ENCODE measurements at regions not wholly inside any gene's neighbourhood (a gene's known extent, or its start where the extent isn't known, plus 50 kb on each side); places are given as distances from the start of the nearest gene placed in this dataset.

DNA sequence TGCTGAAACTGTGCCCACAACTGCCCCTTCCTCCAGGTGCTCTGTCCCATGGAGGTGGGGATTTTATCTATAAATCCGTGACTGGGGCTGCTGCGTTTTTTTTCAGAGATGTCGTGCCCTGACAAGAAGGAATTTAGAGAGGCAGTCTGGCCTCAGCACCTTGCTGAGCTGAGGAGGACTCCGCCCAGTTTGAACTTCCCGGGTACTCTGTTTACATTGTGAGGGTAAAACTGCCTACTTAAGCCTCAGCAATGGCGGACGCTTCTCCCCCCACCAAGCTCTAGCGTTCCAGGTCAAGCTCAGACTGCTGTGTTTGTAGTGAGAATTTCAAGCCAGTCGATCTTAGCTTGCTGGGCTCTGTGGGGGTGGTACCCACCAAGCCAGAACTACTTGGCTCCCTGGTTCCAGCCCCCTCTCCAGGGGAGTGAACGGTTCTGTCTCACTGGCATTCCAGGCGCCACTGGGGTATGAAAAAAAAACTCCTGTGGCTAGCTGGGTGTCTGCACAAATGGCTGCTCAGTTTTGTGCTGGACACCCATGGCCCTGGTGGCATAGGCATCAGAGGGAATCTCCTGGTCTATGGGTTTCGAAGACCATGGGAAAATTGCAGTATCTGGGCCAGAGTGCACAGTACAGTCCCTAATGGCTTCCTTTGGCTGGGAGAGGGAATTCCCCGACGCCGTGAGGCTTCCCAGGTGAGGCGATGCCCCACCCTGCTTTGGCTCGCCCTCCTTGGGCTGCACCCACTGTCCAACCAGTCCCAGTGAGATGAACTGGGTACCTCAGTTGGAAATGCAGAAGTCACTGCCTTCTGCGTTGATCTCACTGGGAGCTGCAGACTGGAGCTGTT, 68.5 kb upstream of the SGO1 start:
- TF ChIP-seq, protein P1, sequence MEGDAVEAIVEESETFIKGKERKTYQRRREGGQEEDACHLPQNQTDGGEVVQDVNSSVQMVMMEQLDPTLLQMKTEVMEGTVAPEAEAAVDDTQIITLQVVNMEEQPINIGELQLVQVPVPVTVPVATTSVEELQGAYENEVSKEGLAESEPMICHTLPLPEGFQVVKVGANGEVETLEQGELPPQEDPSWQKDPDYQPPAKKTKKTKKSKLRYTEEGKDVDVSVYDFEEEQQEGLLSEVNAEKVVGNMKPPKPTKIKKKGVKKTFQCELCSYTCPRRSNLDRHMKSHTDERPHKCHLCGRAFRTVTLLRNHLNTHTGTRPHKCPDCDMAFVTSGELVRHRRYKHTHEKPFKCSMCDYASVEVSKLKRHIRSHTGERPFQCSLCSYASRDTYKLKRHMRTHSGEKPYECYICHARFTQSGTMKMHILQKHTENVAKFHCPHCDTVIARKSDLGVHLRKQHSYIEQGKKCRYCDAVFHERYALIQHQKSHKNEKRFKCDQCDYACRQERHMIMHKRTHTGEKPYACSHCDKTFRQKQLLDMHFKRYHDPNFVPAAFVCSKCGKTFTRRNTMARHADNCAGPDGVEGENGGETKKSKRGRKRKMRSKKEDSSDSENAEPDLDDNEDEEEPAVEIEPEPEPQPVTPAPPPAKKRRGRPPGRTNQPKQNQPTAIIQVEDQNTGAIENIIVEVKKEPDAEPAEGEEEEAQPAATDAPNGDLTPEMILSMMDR (IDR thresholded peaks at IDR 0.05 in 8 of 11, conservative IDR thresholded peaks at IDR 0.05 in 3 of 11), result no peak
- TF ChIP-seq POLR2A (IDR thresholded peaks at IDR 0.05) (no peak), POLR2AphosphoS5 (IDR thresholded peaks at IDR 0.05) (no peak)

Measured in spleen (tissue), 7 donors.